ENCODE measurements at regions not wholly inside any gene's neighbourhood (a gene's known extent, or its start where the extent isn't known, plus 50 kb on each side); places are given as distances from the start of the nearest gene placed in this dataset.

DNA sequence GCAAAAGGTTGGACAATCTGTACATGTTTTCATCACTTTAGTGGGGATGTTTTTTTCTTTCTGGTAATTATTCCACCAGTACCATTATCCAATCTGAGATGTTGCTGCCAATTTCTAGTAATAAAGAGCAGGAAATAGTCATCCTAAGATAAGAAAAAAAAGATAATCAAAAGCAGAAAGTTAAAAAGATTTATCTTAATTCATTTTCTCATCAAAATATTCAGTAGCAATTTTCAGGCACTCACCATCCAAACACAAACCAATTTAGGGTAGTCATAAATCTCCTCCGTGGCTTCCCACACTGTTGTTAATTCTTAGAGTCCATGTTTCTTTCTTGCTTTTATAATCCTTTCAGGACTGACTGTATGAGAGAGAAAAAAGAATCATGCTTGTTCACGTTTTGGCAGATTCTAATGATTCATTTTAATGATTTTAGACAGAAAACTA is 263.7 kb upstream of the UGT8 start:
- Histone ChIP-seq H3K9me3 (ENCODE audit: severe bottlenecking) (no peaks in the 10 kb centered on the region), H3K27ac (no peak overlapping the region), H3K4me3 (ENCODE audit: low read depth, low read length) (no peak overlapping the region), H3K27me3 (ENCODE audit: insufficient read depth, low read depth, severe bottlenecking) (no peaks in the 10 kb centered on the region), H3K36me3 (no peaks in the 10 kb centered on the region)
- TF ChIP-seq CTCF (IDR thresholded peaks at IDR 0.05; ENCODE audit: low read depth, low read length), result no peak
- no peak for DNase-seq

DNA sequence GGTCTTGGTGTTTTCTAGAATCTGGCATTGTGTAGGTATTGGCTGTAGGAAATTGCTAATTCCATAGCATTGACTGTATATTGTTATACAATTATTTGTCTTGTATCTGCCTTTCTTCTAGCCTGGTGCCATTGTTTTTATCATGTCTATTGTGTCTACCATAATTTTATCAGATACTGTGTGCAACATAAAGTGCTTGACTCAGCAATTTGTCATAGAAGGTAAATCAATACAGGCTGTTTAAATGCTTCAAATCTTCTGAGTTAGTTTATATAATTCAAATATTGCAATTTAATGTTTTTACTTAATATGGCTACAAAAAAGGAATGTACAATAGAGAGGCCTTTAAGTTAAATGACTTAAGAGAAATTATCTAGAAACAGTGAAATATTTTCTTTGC is 263.3 kb upstream of the UGT8 start:
- Histone ChIP-seq H3K27me3 (ENCODE audit: insufficient read depth, low read depth, severe bottlenecking) (no peaks in the 10 kb centered on the region), H3K4me3 (ENCODE audit: low read depth, low read length) (no peak overlapping the region), H3K36me3 (no peaks in the 10 kb centered on the region), H3K9me3 (ENCODE audit: severe bottlenecking) (no peaks in the 10 kb centered on the region), H3K27ac (no peak overlapping the region)
- no peak for DNase-seq
- no peak for TF ChIP-seq CTCF (IDR thresholded peaks at IDR 0.05; ENCODE audit: low read depth, low read length)

GRCh38 chr4:114343015-114343414 is 255.6 kb upstream of the UGT8 start:
- H3K27ac ChIP-seq, result no peak overlapping the region
- no peak for DNase-seq
- H3K36me3 ChIP-seq, result no peaks in the 10 kb centered on the region
- H3K9me3 ChIP-seq (ENCODE audit: severe bottlenecking), result no peaks in the 10 kb centered on the region
- H3K27me3 ChIP-seq (ENCODE audit: insufficient read depth, low read depth, severe bottlenecking), result no peaks in the 10 kb centered on the region
- no peak for TF ChIP-seq CTCF (IDR thresholded peaks at IDR 0.05; ENCODE audit: low read depth, low read length)
- H3K4me3 ChIP-seq (ENCODE audit: low read depth, low read length), result no peak overlapping the region

GRCh38 chr4:114349543-114350175 is 248.9 kb upstream of the UGT8 start:
- no peak for DNase-seq
- no peak for TF ChIP-seq CTCF (IDR thresholded peaks at IDR 0.05; ENCODE audit: low read depth, low read length)
- no peak overlapping the region for H3K4me3 ChIP-seq (ENCODE audit: low read depth, low read length)
- no peaks in the 10 kb centered on the region for H3K9me3 ChIP-seq (ENCODE audit: severe bottlenecking)
- H3K36me3 ChIP-seq, result no peaks in the 10 kb centered on the region
- no peaks in the 10 kb centered on the region for H3K27me3 ChIP-seq (ENCODE audit: insufficient read depth, low read depth, severe bottlenecking)
- no peak overlapping the region for H3K27ac ChIP-seq

GRCh38 chr4:114358901-114359300 is 239.7 kb upstream of the UGT8 start:
- no peak for DNase-seq
- no peaks in the 10 kb centered on the region for H3K36me3 ChIP-seq
- no peak overlapping the region for H3K4me3 ChIP-seq (ENCODE audit: low read depth, low read length)
- H3K27me3 ChIP-seq (ENCODE audit: insufficient read depth, low read depth, severe bottlenecking), result no peaks in the 10 kb centered on the region
- H3K9me3 ChIP-seq (ENCODE audit: severe bottlenecking), result no peaks in the 10 kb centered on the region
- H3K27ac ChIP-seq, result no peak overlapping the region
- TF ChIP-seq CTCF (IDR thresholded peaks at IDR 0.05; ENCODE audit: low read depth, low read length), result no peak

- no peak for DNase-seq
- Histone ChIP-seq H3K36me3 (no peaks in the 10 kb centered on the region), H3K9me3 (ENCODE audit: severe bottlenecking) (no peaks in the 10 kb centered on the region), H3K27me3 (ENCODE audit: insufficient read depth, low read depth, severe bottlenecking) (no peaks in the 10 kb centered on the region), H3K27ac (no peak overlapping the region), H3K4me3 (ENCODE audit: low read depth, low read length) (no peak overlapping the region)
- TF ChIP-seq CTCF (IDR thresholded peaks at IDR 0.05; ENCODE audit: low read depth, low read length), result no peak
These were observed 237.4 kb upstream of the UGT8 start for GRCh38 chr4:114361249-114361648.

Data from WERI-Rb-1 (cell line).